HFFc6 (cell line): ENCODE measurements at regions not wholly inside any gene's neighbourhood (a gene's known extent, or its start where the extent isn't known, plus 50 kb on each side); places are given as distances from the start of the nearest gene placed in this dataset.

ENCODE experiments used
- DNase-seq: peaks from one replicate; pipeline ENCODE4 v3.0.0-alpha.2; 2018
- H3K27ac Mint-ChIP-seq: 2 replicates; pipeline ENCODE4 v1.8.0; 2020; ENCODE audit warnings: mild to moderate bottlenecking, mixed read lengths
- H3K27me3 Mint-ChIP-seq: 2 replicates; pipeline ENCODE4 v1.8.0; 2021; ENCODE audit warnings: mild to moderate bottlenecking, moderate library complexity, mixed read lengths; ENCODE audit not compliant: insufficient read depth
- H3K36me3 Mint-ChIP-seq: 2 replicates; pipeline ENCODE4 v1.8.0; 2021; ENCODE audit warnings: low read depth, mixed read lengths
- H3K4me1 Mint-ChIP-seq: 2 replicates; pipeline ENCODE4 v1.8.0; 2020; ENCODE audit warnings: low read depth, mixed read lengths
- H3K4me3 Mint-ChIP-seq: 2 replicates; pipeline ENCODE4 v1.8.0; 2020; ENCODE audit warnings: mild to moderate bottlenecking, moderate library complexity, mixed read lengths
- H3K9me3 Mint-ChIP-seq: 2 replicates; pipeline ENCODE4 v1.8.0; 2020; ENCODE audit warnings: mild to moderate bottlenecking, mixed read lengths
- TF ChIP-seq, protein P1 (sequence below): fragments of 200-600 bp; sonication (generic); IDR thresholded peaks from 2 replicates; pipeline ENCODE4 v1.5.0; 2021; ENCODE audit warnings: antibody characterized with exemption, mild to moderate bottlenecking

DNA sequence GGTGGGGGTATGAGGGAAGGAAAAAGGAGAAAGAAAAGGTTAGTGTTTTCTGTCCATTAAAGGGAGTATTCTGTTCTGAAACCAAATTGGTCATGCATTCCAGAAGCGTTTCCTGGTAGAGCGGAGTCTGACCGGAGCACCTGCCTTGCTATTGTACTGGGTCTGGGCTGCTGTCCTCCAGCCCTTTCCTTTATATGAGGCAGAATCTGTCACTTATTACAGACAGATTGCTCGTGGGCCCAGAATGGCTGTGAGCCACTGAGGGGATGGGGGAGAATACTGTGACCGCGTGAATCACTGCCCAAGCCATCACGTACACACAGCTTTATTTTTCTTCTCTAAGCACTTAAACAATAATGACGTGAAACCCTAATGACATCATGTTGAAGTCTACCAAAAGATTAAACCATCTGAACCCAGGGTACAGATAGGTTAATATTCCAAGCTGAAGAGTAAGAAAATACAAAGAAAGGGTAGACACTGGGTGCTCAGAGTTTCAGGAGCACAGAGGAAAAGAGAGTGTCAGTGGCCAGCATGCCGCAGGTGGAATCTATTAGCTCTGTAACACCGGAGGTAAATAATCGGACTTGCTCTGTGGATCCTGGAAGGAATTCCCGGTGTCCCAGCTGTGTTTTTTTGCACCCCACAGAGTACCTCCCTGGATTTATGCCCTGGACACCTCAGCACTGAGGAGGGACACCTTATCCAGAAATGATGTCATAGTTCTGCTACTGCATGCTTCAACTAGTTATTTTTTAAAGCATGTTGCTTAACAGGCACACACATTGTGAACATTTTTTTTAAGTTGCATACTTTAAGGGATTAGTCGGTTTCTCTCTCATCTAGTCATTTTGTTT, 573.3 kb downstream of the PKHD1 start:
- no peak for DNase-seq
- no peak overlapping the region for H3K4me3 Mint-ChIP-seq
- TF ChIP-seq, protein P1, sequence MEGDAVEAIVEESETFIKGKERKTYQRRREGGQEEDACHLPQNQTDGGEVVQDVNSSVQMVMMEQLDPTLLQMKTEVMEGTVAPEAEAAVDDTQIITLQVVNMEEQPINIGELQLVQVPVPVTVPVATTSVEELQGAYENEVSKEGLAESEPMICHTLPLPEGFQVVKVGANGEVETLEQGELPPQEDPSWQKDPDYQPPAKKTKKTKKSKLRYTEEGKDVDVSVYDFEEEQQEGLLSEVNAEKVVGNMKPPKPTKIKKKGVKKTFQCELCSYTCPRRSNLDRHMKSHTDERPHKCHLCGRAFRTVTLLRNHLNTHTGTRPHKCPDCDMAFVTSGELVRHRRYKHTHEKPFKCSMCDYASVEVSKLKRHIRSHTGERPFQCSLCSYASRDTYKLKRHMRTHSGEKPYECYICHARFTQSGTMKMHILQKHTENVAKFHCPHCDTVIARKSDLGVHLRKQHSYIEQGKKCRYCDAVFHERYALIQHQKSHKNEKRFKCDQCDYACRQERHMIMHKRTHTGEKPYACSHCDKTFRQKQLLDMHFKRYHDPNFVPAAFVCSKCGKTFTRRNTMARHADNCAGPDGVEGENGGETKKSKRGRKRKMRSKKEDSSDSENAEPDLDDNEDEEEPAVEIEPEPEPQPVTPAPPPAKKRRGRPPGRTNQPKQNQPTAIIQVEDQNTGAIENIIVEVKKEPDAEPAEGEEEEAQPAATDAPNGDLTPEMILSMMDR: no peak

DNA sequence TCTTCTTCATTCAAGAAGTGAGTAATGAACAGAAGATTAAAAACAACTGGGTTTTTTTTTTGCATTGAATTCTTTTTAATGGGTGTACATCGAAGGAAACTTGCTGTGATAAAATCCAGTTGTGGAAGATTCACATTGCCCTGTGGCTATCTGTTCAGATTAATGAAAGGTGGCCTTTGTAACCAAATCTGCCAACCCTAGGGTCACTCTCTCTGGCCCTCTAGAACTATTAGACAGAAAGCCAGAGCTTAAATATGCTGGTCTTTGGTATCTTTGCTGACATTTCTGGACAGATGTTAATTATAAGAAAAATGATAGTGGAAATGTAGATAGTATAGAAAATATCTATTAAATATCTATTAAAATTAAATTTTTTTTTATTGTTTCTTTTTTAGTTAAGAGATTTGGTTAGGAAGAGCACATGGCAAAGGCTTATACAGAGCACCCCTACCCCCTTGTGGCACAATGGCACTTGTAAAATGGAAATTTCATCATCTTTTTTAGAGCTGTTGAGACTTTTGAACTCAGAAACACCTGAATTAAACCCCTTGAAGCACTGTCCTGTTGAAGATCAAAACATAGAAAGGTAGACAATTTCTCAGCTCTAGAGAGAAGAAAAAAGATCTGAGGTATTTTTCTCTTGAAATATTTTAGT, 572.5 kb downstream of the PKHD1 start:
- DNase-seq: no peak
- Mint-ChIP-seq H3K27me3 (no peaks in the 10 kb centered on the region; the same call in 1 of the 2 replicates), H3K27ac (no peak overlapping the region), H3K9me3 (peaks cover 31% of the 10 kb centered on the region), H3K4me3 (no peak overlapping the region), H3K36me3 (no peaks in the 10 kb centered on the region), H3K4me1 (no peaks in the 10 kb centered on the region)
- TF ChIP-seq, protein P1: no peak

More for the DNA sequence above, 573.3 kb downstream of the PKHD1 start:
- no peaks in the 10 kb centered on the region for H3K27me3 Mint-ChIP-seq
- no peak overlapping the region for H3K27ac Mint-ChIP-seq
- H3K9me3 Mint-ChIP-seq: peaks cover 31% of the 10 kb centered on the region
- no peaks in the 10 kb centered on the region for H3K4me1 Mint-ChIP-seq
- H3K36me3 Mint-ChIP-seq: no peaks in the 10 kb centered on the region

DNA sequence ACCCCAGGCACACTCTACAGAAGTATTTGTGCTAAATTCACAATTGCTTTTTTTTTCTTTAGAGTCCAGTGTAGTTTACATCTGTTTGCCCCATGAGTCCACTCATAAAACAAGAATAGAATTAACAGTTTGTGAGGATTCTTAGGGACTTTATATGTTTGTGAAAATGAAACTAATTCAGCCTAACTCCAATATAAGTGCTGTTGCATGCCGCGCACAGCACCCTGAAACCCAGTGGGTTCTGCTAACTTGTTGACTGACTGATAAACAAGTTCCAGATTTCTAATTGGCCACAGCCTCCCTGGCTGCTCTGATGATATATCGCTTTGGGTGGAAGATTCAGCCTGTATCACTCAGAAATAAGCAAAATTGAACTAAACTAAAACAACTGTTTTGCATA, 561.4 kb downstream of the PKHD1 start:
- TF ChIP-seq, protein P1: no peak
- H3K36me3 Mint-ChIP-seq: no peaks in the 10 kb centered on the region
- no peaks in the 10 kb centered on the region for H3K4me1 Mint-ChIP-seq
- no peak overlapping the region for H3K4me3 Mint-ChIP-seq
- no peak overlapping the region for H3K27ac Mint-ChIP-seq
- peaks cover 50% of the 10 kb centered on the region for H3K9me3 Mint-ChIP-seq
- H3K27me3 Mint-ChIP-seq: no peaks in the 10 kb centered on the region
- DNase-seq: no peak

DNA sequence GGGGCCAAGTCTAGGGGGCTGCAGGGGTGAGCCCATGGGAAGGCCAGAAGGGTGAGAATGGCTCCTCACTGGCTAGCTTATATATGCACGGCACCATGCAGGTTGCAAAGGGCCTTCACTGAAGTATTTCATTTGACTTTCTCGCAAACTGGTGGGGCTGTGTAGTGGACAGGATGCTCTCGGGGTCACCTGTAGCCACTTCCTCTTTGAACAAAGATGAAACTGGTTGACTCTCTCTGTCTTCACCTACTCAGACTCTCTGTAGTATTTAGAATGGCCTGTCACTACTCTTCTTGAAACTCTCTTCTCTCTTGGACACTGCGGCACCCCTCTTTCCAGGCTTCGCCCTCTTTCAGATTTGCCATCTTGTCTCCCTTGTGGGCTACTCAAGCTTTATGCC, 560.5 kb downstream of the PKHD1 start:
- Mint-ChIP-seq H3K27me3 (no peaks in the 10 kb centered on the region), H3K4me3 (no peak overlapping the region), H3K27ac (no peak overlapping the region), H3K4me1 (no peaks in the 10 kb centered on the region), H3K9me3 (peaks cover 50% of the 10 kb centered on the region), H3K36me3 (no peaks in the 10 kb centered on the region)
- TF ChIP-seq, protein P1: no peak
- no peak for DNase-seq

DNA sequence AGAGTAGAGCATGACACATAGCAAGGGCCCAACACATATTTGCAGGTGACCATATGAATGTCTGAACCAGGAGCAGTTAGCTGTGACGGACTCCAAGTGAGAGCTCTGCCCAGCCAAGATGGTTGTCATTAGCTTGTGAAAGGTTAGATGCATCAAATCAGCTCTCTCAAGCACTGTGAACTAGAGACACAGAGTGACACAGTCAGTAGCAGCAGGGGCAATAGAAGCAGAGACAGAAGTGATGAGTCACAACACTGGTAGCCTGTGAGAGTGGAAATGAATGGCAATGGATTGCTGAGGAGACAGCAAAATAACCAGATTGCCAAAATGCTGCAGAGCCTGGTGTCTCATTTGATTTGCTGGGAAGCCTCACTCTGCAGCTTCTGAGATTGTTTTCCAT, 558.9 kb downstream of the PKHD1 start:
- no peaks in the 10 kb centered on the region for H3K27me3 Mint-ChIP-seq
- H3K36me3 Mint-ChIP-seq: no peaks in the 10 kb centered on the region
- H3K4me3 Mint-ChIP-seq: no peak overlapping the region
- H3K4me1 Mint-ChIP-seq: no peaks in the 10 kb centered on the region
- H3K27ac Mint-ChIP-seq: no peak overlapping the region
- DNase-seq: no peak
- TF ChIP-seq, protein P1: no peak
- H3K9me3 Mint-ChIP-seq: peaks cover 56% of the 10 kb centered on the region
